ENCODE measurements at regions not wholly inside any gene's neighbourhood (a gene's known extent, or its start where the extent isn't known, plus 50 kb on each side); places are given as distances from the start of the nearest gene placed in this dataset.

- TF ChIP-seq CTCF (conservative IDR thresholded peaks at IDR 0.05; ENCODE audit: low read depth, low read length) (no peak), EZH2 (IDR thresholded peaks at IDR 0.05; ENCODE audit: borderline replicate concordance, low read depth, low read length, poor library complexity, severe bottlenecking) (no peak)
Measured at GRCh38 chr5:133783481-133783880, 171.1 kb upstream of the FSTL4 start.
